Germinal center (tissue), 1 donor: ENCODE measurements at regions not wholly inside any gene's neighbourhood (a gene's known extent, or its start where the extent isn't known, plus 50 kb on each side); places are given as distances from the start of the nearest gene placed in this dataset.

Experiments
- DNase-seq: peaks from one replicate; pipeline ENCODE4 v3.0.0; 2012; ENCODE audit warnings: mixed read lengths, low spot score

- no peak for DNase-seq
These were observed 168.8 kb upstream of the ST8SIA2 start for GRCh38 chr15:92224843-92225242.

GRCh38 chr15:92226020-92226612 is 167.6 kb upstream of the ST8SIA2 start:
- peak; percentile 9 for DNase-seq

GRCh38 chr15:92228830-92229229 is 164.9 kb upstream of the ST8SIA2 start:
- no peak for DNase-seq

GRCh38 chr15:92231461-92231860 is 162.2 kb upstream of the ST8SIA2 start:
- DNase-seq = no peak

- no peak for DNase-seq
These were observed 161.4 kb upstream of the ST8SIA2 start for GRCh38 chr15:92232317-92232716.

GRCh38 chr15:92232876-92233275 is 160.8 kb upstream of the ST8SIA2 start:
- DNase-seq = no peak

DNA sequence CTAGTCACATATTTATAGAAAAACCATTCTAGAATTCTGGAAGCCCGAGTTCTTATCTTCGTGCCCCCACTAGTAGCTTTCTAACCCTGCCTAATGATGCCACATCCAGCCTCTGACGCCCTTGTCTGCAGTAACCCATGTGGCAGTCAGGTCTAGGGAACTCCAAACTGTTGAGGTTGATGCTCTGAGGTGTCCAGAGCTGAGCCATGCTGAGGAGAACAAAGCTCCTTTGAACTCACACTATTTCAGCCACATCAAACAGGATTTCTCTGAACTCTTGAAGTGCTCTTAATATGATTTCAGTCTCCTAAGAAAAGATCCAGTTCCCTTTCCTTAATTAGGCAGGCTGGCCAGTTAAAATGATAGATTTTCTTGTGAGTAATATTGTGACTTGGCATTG is 150.5 kb upstream of the ST8SIA2 start:
- DNase-seq = no peak

DNA sequence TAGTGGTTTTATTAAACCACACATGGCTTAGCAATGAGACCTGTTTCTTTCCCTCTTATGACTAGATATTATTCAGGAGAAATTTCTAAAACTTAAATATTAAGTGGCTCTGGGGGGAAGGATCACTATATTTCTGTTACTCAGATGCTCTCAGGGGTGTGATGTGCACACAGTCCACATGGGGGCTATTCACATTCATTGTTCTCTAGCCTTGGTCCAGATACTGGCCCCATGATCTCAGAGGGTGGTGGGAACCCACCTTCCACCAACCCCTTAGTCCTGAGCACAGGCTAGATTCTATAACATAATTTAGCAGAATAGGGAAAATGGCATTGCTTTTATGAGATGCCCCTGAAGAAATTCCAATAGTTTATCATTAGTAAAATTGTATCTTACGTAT is 149.0 kb upstream of the ST8SIA2 start:
- DNase-seq = no peak

DNA sequence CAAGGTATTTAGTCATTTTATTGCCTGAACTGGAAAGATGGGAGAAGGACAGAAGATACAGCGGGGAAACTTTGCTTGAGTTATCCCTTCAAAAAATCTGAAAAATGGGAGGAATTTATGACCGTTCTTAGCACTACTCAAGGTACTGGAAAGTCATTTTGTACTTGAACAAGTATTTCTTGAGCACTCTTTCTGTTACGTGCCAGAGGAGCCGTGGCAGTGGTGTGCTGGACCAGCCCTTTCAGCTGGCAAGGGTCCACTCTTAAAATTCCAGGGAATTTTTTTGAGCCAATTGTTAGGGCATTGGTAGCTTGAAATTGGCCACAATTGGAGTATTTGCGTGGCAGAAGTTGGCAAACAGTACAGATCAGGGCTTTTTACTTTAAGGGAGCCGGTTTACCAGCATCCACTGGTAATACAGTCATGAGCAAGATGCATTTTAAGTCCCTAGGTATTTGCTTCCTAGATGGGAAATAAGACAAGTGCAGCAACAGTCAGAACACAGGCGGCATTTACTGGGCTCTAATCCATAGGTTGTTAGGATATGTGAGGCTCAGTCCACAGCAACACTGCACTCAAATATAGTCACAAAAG is 145.9 kb upstream of the ST8SIA2 start:
- DNase-seq = no peak

- DNase-seq = no peak
These were observed 126.6 kb upstream of the ST8SIA2 start for GRCh38 chr15:92266796-92267685.

GRCh38 chr15:92268900-92269299 is 124.8 kb upstream of the ST8SIA2 start:
- no peak for DNase-seq

GRCh38 chr15:92271179-92271578 is 122.5 kb upstream of the ST8SIA2 start:
- DNase-seq = no peak

GRCh38 chr15:92272106-92272505 is 121.6 kb upstream of the ST8SIA2 start:
- DNase-seq = no peak

GRCh38 chr15:92273286-92273685 is 120.4 kb upstream of the ST8SIA2 start:
- no peak for DNase-seq

DNA sequence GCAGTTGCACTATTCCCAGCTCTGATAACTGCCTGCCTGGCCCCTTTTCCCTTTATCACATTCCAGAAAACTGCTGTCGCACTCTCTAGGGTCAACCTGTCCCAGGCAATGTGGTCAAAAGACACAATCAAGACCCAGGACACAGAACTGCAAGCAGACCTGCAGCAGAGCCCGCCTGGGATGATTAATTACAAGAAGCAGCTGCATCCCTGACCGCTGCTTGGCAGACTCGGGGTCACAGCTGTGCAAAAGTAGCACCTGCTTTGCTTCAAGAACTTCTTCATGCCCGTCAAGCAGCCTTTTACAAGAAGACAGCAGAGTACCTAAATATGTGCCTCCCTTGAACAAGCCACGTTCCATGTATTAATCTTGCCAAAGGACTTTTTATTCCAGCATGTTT is 120.0 kb upstream of the ST8SIA2 start:
- no peak for DNase-seq

- no peak for DNase-seq
These were observed 115.9 kb upstream of the ST8SIA2 start for GRCh38 chr15:92277776-92278175.

- no peak for DNase-seq
These were observed 109.9 kb upstream of the ST8SIA2 start for GRCh38 chr15:92283813-92284212.

GRCh38 chr15:92288755-92289154 is 104.9 kb upstream of the ST8SIA2 start:
- DNase-seq = no peak

GRCh38 chr15:92289733-92290132 is 103.9 kb upstream of the ST8SIA2 start:
- DNase-seq = no peak

DNA sequence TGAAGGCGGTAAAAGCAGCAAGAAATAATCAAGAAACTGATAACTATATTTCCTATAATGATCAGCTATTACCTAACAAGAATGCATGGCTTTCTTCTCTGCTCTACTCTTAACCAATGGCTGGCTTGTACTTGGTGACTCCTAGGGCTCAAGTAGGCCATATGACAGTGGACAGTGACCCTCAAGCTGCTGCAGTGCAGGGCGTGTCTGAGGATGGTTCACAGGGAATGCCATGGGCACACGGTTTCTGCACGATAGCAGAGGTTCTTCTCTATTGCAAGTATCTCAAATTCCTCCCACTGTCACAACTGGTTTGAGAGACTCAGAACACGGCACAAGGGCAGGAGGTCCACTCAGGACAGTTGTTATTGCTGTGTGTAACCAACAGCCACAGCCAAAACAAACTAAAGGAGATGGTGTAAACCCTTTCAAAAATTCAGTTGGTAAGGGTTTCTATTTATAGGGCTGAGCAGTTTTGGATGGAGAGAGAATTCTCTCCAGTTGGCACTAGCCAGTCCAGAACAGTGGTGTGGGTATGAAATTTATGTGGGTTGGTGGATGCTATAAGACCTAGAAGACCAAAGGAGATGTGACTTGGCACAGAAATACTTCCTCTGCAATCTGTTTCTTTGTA is 103.2 kb upstream of the ST8SIA2 start:
- DNase-seq = no peak

GRCh38 chr15:92291900-92292299 is 101.8 kb upstream of the ST8SIA2 start:
- DNase-seq = no peak

GRCh38 chr15:92294759-92295158 is 98.9 kb upstream of the ST8SIA2 start:
- DNase-seq = no peak
